ENCODE measurements at regions not wholly inside any gene's neighbourhood (a gene's known extent, or its start where the extent isn't known, plus 50 kb on each side); places are given as distances from the start of the nearest gene placed in this dataset.

DNA sequence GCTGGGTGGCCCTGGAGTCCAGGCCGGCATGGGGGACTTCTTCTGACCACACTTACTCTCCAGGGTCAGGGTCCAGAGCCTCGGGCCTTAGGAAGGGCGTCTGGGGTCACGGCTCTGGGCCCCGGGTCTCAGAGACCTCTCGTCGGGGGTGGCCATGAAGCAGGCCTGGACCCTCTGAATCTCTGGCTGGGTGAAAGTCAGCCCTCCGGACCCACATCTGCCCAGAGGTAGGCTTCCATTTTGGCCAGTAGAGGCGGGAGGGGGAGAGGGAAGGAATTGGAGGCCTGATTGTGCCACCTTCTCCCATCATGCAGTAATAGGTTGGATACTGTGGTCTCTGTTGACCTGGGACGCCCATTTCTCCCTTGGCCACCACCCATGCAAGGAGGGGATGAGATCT is 125.3 kb upstream of the GPC1 start:
- TF ChIP-seq Cebpa-rat (IDR thresholded peaks at IDR 0.05), result no peak
- Histone ChIP-seq H4K20me1 (no peaks in the 10 kb centered on the region), H3K9me3 (replicated peaks in 1 of 11) (no peaks in the 10 kb centered on the region), H3K27me3 (no peaks in the 10 kb centered on the region), H3K9ac (no peak overlapping the region), H3K36me3 (no peaks in the 10 kb centered on the region), H3K4me3 (no peak overlapping the region), H3K27ac (no peak overlapping the region), H3K4me1 (no peaks in the 10 kb centered on the region), H3K4me2 (no peak overlapping the region)

DNA sequence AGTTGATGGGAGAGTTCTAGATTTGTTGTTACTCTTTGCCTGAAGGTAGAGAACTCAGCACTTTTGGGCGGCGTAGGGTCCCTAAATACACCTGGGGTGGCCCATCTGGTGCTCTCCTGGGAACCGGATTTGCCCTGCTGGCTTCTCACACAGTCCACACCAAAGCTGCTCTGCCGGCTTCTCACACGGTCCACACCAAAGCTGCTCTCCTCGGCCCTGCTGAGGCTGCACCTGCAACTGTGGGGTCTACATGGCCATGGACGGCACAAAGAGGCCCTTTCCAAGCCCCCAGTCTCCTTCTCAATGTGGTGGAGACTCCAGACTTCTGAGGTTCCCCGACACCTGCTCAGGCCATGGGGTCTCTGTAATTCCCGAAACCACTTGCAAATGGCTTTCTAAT is 124.8 kb upstream of the GPC1 start:
- H4K20me1 ChIP-seq, result no peaks in the 10 kb centered on the region
- H3K27me3 ChIP-seq, result no peaks in the 10 kb centered on the region
- H3K4me2 ChIP-seq, result no peak overlapping the region
- H3K27ac ChIP-seq, result no peak overlapping the region
- no peak overlapping the region for H3K4me3 ChIP-seq
- no peaks in the 10 kb centered on the region for H3K9me3 ChIP-seq (replicated peaks in 1 of 11)
- H3K36me3 ChIP-seq, result no peaks in the 10 kb centered on the region
- no peaks in the 10 kb centered on the region for H3K4me1 ChIP-seq
- H3K9ac ChIP-seq, result no peak overlapping the region
- TF ChIP-seq Cebpa-rat (IDR thresholded peaks at IDR 0.05), result no peak

DNA sequence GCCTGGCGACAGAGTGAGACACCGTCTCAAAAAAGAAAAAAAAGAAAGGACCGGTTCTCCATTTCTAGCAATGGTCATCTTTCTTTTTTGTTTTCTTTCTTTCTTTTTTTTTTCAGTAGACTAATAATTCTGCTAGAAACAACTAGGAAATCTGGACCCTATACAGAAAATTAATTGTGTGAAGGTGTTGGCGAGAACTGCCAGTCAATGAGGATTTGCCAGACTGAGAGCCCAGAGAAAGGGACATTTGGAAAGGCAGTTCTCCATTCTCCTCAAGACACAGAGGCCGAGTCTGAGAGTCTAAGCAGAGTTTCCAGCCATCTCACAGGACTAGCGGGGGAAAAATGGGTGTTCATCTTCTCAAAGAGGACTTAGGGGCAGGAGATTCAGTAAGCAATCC is 123.6 kb upstream of the GPC1 start:
- H3K27ac ChIP-seq, result no peak overlapping the region
- H3K9ac ChIP-seq, result no peak overlapping the region
- no peaks in the 10 kb centered on the region for H3K36me3 ChIP-seq
- no peaks in the 10 kb centered on the region for H3K9me3 ChIP-seq (replicated peaks in 1 of 11)
- no peaks in the 10 kb centered on the region for H3K4me1 ChIP-seq
- H3K4me3 ChIP-seq, result no peak overlapping the region
- no peaks in the 10 kb centered on the region for H4K20me1 ChIP-seq
- no peak for TF ChIP-seq Cebpa-rat (IDR thresholded peaks at IDR 0.05)
- no peak overlapping the region for H3K4me2 ChIP-seq
- no peaks in the 10 kb centered on the region for H3K27me3 ChIP-seq

DNA sequence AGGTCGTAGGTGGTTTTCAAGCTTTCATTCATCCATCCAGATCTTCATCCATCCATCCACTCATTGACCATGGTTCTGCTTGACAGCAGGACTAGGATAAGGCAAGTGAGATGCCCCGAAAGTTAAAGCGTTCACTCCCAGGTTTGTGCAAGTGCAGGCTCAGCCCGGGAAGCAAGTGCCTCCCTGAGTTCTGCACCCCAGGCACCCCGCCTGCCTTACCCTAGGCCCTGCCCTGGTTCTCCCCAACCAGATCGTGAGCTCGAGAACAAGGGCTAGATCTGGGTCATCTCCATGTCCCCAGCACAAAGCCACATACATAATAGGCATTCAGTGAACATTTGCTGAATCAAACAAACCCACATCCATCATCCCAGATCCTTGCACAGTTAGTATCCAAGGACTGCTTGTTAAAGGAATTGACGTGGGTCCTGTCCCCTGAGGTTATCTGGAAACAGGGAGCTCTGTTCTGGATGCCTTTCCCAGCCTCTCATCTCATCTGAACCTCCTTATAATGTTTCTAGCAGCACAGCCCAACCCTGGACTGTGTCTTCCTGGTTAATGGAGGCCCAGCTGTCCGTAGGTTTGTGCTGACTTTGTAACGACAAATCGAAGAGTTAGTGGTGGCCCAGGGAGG is 116.1 kb upstream of the GPC1 start:
- Histone ChIP-seq H3K27ac (no peak overlapping the region), H3K27me3 (no peaks in the 10 kb centered on the region), H3K9ac (no peak overlapping the region), H4K20me1 (no peaks in the 10 kb centered on the region; a peak in 1 of 22 replicates), H3K4me2 (peak overlapping the region in 2 of 11 experiments; percentile 62 to 63; a peak in 2 of 22 replicates), H3K4me1 (peaks cover 0 to 16% (median 4%) of the 10 kb centered on the region in 10 experiments; a peak in 10 of 20 replicates), H3K4me3 (no peak overlapping the region), H3K9me3 (replicated peaks in 1 of 11) (no peaks in the 10 kb centered on the region), H3K36me3 (no peaks in the 10 kb centered on the region)
- no peak for TF ChIP-seq Cebpa-rat (IDR thresholded peaks at IDR 0.05)

DNA sequence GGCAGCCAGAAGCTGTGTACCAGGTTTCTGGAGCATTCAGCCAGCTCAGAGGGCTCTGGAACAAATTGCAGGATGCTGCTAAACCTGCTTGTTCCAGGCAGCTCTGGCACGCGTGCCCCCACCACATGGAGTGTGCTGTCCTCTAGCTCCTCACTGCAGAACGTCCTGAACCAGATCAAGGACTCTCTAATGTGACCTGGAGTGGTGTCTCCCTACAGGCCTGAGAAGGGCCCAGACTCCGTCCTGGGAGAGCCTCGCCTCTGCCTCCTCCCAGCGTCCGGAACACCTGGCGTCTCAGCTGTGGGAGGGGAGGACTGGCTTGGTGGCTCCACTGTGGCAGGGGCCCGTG is 115.6 kb upstream of the GPC1 start:
- no peak for TF ChIP-seq Cebpa-rat (IDR thresholded peaks at IDR 0.05)
- no peak overlapping the region for H3K27ac ChIP-seq

DNA sequence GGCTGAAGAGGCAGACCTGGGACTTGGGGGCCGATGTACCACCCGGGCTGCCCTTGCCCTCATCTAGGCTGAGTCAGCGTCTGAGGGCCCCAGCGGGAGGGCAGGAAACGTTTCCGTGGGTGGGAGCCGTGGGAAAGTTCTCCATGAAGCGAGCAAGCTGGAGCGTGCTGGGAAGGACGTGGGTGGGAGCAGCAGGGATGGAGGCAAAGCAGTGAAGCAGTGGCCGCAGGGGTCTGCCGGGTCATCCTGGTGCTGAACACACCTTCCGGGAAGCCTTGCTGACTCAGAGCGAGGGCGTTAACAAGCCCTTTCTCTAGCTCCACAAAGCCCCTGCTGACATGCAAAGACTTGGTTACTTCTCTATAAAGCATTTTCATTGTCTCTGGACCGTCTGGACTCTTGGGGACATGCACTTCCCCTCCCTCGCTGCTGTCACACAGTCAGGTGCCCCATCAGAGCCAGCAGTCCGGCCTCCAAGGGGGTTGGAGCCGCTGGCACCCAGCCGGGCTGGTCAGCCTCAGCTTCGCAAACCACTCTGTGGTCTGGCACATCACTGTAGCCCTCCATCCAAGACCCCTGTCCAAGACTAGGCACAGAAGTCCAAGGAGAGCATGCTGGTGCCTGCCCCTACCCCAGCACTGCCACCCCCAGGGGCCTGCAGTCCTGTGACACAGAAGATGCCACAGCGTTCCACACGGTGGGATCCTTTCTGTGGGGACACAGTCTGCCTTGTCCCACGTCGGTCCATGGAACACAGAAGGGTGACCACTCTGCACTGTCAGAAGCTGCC is 115.1 kb upstream of the GPC1 start:
- TF ChIP-seq Cebpa-rat (IDR thresholded peaks at IDR 0.05), result no peak
- Histone ChIP-seq H4K20me1 (no peaks in the 10 kb centered on the region; a peak in 1 of 22 replicates), H3K36me3 (no peaks in the 10 kb centered on the region), H3K9ac (no peak overlapping the region), H3K4me3 (no peak overlapping the region), H3K9me3 (replicated peaks in 1 of 11) (no peaks in the 10 kb centered on the region), H3K4me2 (peak overlapping the region in 6 of 11 experiments; percentile 5 to 70 (median 48); a peak in 9 of 22 replicates), H3K4me1 (peaks cover 0 to 16% (median 4%) of the 10 kb centered on the region in 10 experiments; a peak in 10 of 20 replicates), H3K27ac (no peak overlapping the region), H3K27me3 (no peaks in the 10 kb centered on the region)

More for the DNA sequence above, 115.6 kb upstream of the GPC1 start:
- H3K4me1 ChIP-seq, result peaks cover 0 to 16% (median 4%) of the 10 kb centered on the region in 10 experiments; a peak in 10 of 20 replicates
- H3K4me3 ChIP-seq, result no peak overlapping the region
- H3K27me3 ChIP-seq, result no peaks in the 10 kb centered on the region
- H3K4me2 ChIP-seq, result peak overlapping the region in 5 of 11 experiments; percentile 22 to 70 (median 62); a peak in 8 of 22 replicates
- no peaks in the 10 kb centered on the region; a peak in 1 of 22 replicates for H4K20me1 ChIP-seq
- no peaks in the 10 kb centered on the region for H3K9me3 ChIP-seq (replicated peaks in 1 of 11)
- H3K36me3 ChIP-seq, result no peaks in the 10 kb centered on the region
- no peak overlapping the region for H3K9ac ChIP-seq

DNA sequence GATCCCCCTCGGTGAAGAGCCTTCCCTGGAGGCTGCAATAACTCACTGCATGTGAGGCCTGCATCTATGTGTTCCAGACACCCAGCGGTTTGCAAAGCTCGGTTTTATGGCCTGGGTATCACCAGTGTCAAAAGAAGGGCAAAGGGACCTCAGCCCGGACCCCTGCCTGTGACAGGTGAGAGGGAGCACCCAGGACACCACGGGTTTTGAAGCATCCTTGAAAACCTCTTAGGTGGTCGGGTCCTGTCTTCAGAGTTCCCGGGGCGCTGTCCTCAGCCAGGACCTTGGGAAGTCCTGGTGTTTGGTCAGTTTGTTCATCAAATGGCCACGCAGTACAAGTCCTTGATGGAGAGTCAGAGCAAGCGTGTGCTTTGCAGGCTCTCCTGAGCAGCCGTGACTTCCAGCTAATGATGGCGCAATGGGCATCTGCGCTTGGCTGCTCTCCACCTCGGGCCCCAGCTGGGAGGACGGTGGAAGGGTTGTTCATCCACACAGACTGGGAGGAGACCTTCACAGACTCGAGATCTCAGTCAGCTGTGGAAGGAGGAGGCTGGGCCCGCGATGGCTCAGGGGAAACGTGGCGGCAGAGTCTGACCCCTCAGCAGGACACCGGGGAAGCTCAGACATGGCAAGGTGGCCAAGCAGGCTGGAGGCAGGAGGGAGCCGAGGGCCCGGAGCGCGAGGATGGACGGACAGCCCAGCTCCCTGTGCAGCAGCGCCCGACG is 113.1 kb upstream of the GPC1 start:
- peaks cover 0 to 16% (median 4%) of the 10 kb centered on the region in 10 experiments; a peak in 10 of 20 replicates for H3K4me1 ChIP-seq

DNA sequence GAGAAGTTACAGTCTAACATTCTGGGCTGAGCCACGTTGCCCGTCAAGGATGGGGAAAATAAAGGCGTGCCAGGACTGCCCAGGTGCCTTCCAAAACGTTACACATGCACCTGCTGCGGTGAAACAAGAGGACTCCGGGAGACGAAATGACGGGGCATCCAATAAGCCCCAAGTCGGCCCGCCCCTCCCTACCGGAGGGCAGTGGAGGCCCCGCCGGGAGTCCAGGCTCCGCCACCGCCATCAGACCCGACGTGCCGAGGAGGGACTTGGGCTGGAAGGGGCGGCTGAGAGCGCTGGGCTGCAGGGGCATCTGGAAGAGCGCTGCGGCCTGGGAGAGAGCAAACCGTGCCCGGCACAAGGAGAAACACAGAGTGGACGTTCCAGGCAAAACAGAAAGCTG is 112.5 kb upstream of the GPC1 start:
- H3K27ac ChIP-seq, result no peak overlapping the region
- H3K27me3 ChIP-seq, result no peaks in the 10 kb centered on the region
- H3K4me1 ChIP-seq, result peaks cover 0 to 16% (median 4%) of the 10 kb centered on the region in 10 experiments; a peak in 10 of 20 replicates
- H3K4me3 ChIP-seq, result no peak overlapping the region
- H3K9me3 ChIP-seq (replicated peaks in 1 of 11), result no peaks in the 10 kb centered on the region
- TF ChIP-seq Cebpa-rat (IDR thresholded peaks at IDR 0.05), result no peak
- H4K20me1 ChIP-seq, result no peaks in the 10 kb centered on the region; a peak in 1 of 22 replicates
- H3K9ac ChIP-seq, result no peak overlapping the region
- H3K4me2 ChIP-seq, result no peak overlapping the region
- no peaks in the 10 kb centered on the region for H3K36me3 ChIP-seq

More for the DNA sequence above, 113.1 kb upstream of the GPC1 start:
- Histone ChIP-seq H3K4me2 (no peak overlapping the region), H4K20me1 (no peaks in the 10 kb centered on the region; a peak in 1 of 22 replicates), H3K36me3 (no peaks in the 10 kb centered on the region), H3K27me3 (no peaks in the 10 kb centered on the region), H3K9me3 (replicated peaks in 1 of 11) (no peaks in the 10 kb centered on the region), H3K9ac (no peak overlapping the region), H3K4me3 (no peak overlapping the region), H3K27ac (no peak overlapping the region)
- no peak for TF ChIP-seq Cebpa-rat (IDR thresholded peaks at IDR 0.05)

DNA sequence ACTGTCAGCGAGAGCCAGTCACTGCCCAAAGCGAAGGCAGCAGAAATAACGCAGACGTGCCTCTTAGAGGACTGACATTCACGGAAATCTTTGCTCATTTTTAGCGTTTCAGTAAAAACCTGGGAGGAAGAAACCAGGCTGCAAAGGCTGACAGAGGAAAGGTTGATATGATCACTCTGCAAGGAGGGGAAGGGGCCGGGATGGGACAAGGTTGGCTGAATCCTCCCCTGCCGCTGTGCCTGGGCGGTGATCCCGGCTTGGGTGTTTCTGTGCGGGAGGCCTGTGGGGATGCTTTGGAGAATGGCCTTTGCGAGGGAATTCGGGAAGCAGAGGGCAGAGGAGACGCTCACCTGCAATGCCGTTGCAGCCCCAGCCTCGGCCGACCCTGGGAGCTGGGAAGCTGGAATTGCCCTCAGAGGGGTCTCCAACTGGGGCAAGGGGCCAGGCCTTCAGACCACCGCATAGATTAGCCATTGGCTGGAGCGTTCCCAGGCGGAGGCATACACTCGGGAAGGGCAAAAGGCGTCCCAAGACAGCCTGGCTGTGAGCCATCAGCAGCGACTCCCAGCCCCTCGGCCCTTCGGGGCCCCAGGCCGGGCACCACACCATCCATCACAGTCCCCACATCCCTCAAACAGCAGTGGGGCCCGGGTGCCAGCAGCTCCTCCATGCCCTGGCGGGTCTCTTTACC is 111.7 kb upstream of the GPC1 start:
- H3K4me1 ChIP-seq, result peaks cover 0 to 16% (median 4%) of the 10 kb centered on the region in 10 experiments; a peak in 10 of 20 replicates
- H3K36me3 ChIP-seq, result no peaks in the 10 kb centered on the region
- no peak overlapping the region for H3K27ac ChIP-seq
- no peak for TF ChIP-seq Cebpa-rat (IDR thresholded peaks at IDR 0.05)
- H3K9me3 ChIP-seq (replicated peaks in 1 of 11), result no peaks in the 10 kb centered on the region
- H4K20me1 ChIP-seq, result no peaks in the 10 kb centered on the region; a peak in 1 of 22 replicates
- no peaks in the 10 kb centered on the region for H3K27me3 ChIP-seq
- no peak overlapping the region for H3K9ac ChIP-seq
- no peak overlapping the region for H3K4me2 ChIP-seq
- no peak overlapping the region for H3K4me3 ChIP-seq

Data from BLaER1 treated with 17β-estradiol and CSF1 and Interleukin-3, amounts not matched to agents 10 nM and 100 nM (cell line).